ENCODE measurements at regions not wholly inside any gene's neighbourhood (a gene's known extent, or its start where the extent isn't known, plus 50 kb on each side); places are given as distances from the start of the nearest gene placed in this dataset.

DNA sequence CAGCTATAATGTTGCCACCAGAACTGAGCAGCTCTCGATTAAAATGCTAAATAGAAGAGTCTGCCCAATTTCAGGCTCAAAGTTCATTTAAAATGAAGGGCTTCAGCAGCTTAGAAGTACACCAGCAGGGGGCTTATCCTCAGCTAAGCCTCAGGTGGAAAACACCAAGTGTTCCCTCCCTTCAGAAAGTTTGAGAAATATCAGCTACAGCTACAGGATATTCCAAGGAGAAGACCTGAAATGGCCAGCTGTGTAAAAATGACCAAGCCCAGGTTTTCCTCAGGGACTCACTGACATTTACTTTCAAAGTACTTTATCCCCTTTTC, 395.4 kb downstream of the DTWD2 start:
- DNase-seq (ENCODE audit: low read depth, low spot score): no peak
- H3K79me2 ChIP-seq (ENCODE audit: control insufficient read depth, insufficient read depth, low read length): no peaks in the 10 kb centered on the region
- H3K9ac ChIP-seq (ENCODE audit: control insufficient read depth, extremely low read depth, insufficient read depth, low read length): no peak overlapping the region
- H4K20me1 ChIP-seq (ENCODE audit: control insufficient read depth, extremely low read depth, insufficient read depth, low read length): no peaks in the 10 kb centered on the region
- H3K36me3 ChIP-seq (ENCODE audit: control insufficient read depth in 2 of 2, extremely low read depth in 1 of 2, insufficient read depth in 2 of 2, low read length in 2 of 2): no peaks in the 10 kb centered on the region
- no peak overlapping the region for H3K4me2 ChIP-seq (ENCODE audit: control insufficient read depth, extremely low read depth, insufficient read depth, low read depth, low read length)
- H2AFZ ChIP-seq (ENCODE audit: control insufficient read depth, low read length): no peak overlapping the region
- dilution Hi-C loops (cut with MboI; ENCODE audit: extremely low pct_ligation_motif_present, low sequenced_read_pairs): no loop called here
- no peaks in the 10 kb centered on the region for H3K9me1 ChIP-seq (ENCODE audit: control insufficient read depth, extremely low read depth, insufficient read depth, low read length)
- no peak for TF ChIP-seq EZH2 (IDR thresholded peaks at IDR 0.05; ENCODE audit: low read length)
- TF ChIP-seq, protein P1, sequence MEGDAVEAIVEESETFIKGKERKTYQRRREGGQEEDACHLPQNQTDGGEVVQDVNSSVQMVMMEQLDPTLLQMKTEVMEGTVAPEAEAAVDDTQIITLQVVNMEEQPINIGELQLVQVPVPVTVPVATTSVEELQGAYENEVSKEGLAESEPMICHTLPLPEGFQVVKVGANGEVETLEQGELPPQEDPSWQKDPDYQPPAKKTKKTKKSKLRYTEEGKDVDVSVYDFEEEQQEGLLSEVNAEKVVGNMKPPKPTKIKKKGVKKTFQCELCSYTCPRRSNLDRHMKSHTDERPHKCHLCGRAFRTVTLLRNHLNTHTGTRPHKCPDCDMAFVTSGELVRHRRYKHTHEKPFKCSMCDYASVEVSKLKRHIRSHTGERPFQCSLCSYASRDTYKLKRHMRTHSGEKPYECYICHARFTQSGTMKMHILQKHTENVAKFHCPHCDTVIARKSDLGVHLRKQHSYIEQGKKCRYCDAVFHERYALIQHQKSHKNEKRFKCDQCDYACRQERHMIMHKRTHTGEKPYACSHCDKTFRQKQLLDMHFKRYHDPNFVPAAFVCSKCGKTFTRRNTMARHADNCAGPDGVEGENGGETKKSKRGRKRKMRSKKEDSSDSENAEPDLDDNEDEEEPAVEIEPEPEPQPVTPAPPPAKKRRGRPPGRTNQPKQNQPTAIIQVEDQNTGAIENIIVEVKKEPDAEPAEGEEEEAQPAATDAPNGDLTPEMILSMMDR (optimal IDR thresholded peaks at IDR 0.05 in 1 of 3, IDR thresholded peaks at IDR 0.05 in 1 of 3, conservative IDR thresholded peaks at IDR 0.05 in 1 of 3; ENCODE audit: extremely low read depth in 1 of 3, insufficient read depth in 2 of 3, low read length in 3 of 3): peak in 1 of 3 experiments; percentile 20
- no peak for FAIRE-seq
- no peaks in the 10 kb centered on the region for H3K9me3 ChIP-seq (ENCODE audit: control insufficient read depth, low read depth, low read length)
- H3K27ac ChIP-seq (ENCODE audit: control insufficient read depth, insufficient read depth, low read length): no peak overlapping the region
- no peak overlapping the region for H3K4me3 ChIP-seq (ENCODE audit: control insufficient read depth in 2 of 3, extremely low read depth in 1 of 3, insufficient read depth in 2 of 3, low read depth in 1 of 3, low read length in 3 of 3)
- no peaks in the 10 kb centered on the region for H3K27me3 ChIP-seq (ENCODE audit: control insufficient read depth, extremely low read depth, insufficient read depth, low read length)
- H3K4me1 ChIP-seq (ENCODE audit: control insufficient read depth, extremely low read depth, insufficient read depth, low read length): no peaks in the 10 kb centered on the region

DNA sequence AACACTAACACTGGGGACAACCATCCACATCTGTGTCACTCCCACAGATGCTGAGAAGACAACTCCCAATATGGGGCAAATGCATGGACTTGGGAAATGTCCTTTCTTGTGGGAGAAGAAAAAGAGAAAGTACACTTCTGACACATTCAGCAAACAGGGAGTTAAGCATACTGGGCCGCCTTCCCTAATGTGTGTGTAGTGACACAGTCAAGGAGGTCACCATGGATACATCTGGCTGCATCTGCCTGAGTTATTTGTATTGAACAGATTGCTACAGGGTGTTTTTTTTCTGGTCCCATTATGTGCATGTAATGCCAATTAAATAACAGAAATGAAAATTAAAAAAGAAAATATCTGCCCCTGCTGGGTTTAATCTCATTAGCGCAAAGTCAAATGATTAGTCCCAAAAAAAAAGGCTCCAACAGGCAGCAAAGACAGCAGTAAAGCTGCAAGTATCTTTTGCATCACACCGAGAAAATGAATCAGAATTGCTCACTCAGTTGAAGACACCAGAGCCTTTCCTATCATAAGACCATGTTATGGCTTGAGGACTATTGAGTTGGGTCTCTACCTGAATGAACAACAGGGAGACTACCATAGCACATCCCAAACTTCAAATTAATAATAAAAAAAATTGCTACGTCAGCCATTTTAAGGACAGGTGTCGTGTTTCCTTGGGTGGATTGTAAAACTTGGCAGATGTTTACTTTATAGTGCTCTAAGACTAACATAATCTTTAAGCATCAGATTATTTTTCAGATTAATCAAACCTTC, 395.9 kb downstream of the DTWD2 start:
- Histone ChIP-seq H3K4me3 (ENCODE audit: control insufficient read depth in 2 of 3, extremely low read depth in 1 of 3, insufficient read depth in 2 of 3, low read depth in 1 of 3, low read length in 3 of 3) (no peak overlapping the region), H3K9ac (ENCODE audit: control insufficient read depth, extremely low read depth, insufficient read depth, low read length) (no peak overlapping the region), H3K36me3 (ENCODE audit: control insufficient read depth in 2 of 2, extremely low read depth in 1 of 2, insufficient read depth in 2 of 2, low read length in 2 of 2) (no peaks in the 10 kb centered on the region), H3K27me3 (ENCODE audit: control insufficient read depth, extremely low read depth, insufficient read depth, low read length) (no peaks in the 10 kb centered on the region), H3K4me2 (ENCODE audit: control insufficient read depth, extremely low read depth, insufficient read depth, low read depth, low read length) (no peak overlapping the region), H2AFZ (ENCODE audit: control insufficient read depth, low read length) (no peak overlapping the region), H4K20me1 (ENCODE audit: control insufficient read depth, extremely low read depth, insufficient read depth, low read length) (no peaks in the 10 kb centered on the region), H3K4me1 (ENCODE audit: control insufficient read depth, extremely low read depth, insufficient read depth, low read length) (no peaks in the 10 kb centered on the region), H3K9me3 (ENCODE audit: control insufficient read depth, low read depth, low read length) (no peaks in the 10 kb centered on the region), H3K27ac (ENCODE audit: control insufficient read depth, insufficient read depth, low read length) (no peak overlapping the region), H3K79me2 (ENCODE audit: control insufficient read depth, insufficient read depth, low read length) (no peaks in the 10 kb centered on the region), H3K9me1 (ENCODE audit: control insufficient read depth, extremely low read depth, insufficient read depth, low read length) (no peaks in the 10 kb centered on the region)
- FAIRE-seq: no peak
- dilution Hi-C loops (cut with MboI; ENCODE audit: extremely low pct_ligation_motif_present, low sequenced_read_pairs): no loop called here
- DNase-seq (ENCODE audit: low read depth, low spot score): no peak
- no peak for TF ChIP-seq EZH2 (IDR thresholded peaks at IDR 0.05; ENCODE audit: low read length)
- TF ChIP-seq, protein P1 (optimal IDR thresholded peaks at IDR 0.05 in 1 of 3, IDR thresholded peaks at IDR 0.05 in 1 of 3, conservative IDR thresholded peaks at IDR 0.05 in 1 of 3; ENCODE audit: extremely low read depth in 1 of 3, insufficient read depth in 2 of 3, low read length in 3 of 3): no peak

All from keratinocyte (primary cell).